ENCODE measurements at regions not wholly inside any gene's neighbourhood (a gene's known extent, or its start where the extent isn't known, plus 50 kb on each side); places are given as distances from the start of the nearest gene placed in this dataset.
A peak's percentile ranks its signal among the peaks of the same experiment; 100 is the strongest.

DNA sequence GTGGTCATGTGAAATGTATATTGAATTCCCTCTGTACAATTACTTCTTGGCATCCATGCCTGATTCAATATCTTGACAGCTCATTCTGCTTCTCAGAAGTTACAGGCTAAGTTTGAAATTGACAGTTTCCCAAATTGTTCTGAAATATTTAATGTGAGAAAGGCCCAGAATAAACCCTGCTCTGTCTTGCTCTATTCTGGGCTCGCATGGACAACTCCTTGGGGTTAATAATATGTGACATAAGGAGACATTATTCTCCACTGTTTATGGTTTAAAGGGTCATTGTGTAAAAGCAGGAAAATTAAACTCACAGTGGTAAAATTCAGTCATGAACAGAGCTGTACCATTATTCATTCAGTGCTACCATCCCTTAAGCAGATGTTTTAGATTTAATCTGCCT, 160.7 kb upstream of the CNTNAP5 start:
- H3K9me3 Mint-ChIP-seq, result peaks cover 0 to 5% (median 0%) of the 10 kb centered on the region in 7 donors
- no peak overlapping the region for H3K4me3 Mint-ChIP-seq
- H3K4me1 Mint-ChIP-seq, result no peaks in the 10 kb centered on the region
- ATAC-seq (ENCODE audit: low read depth in 2 of 2) (no peak), DNase-seq (no peak)
- H3K27me3 Mint-ChIP-seq, result no peaks in the 10 kb centered on the region
- H3K36me3 Mint-ChIP-seq, result no peaks in the 10 kb centered on the region
- no peak overlapping the region for H3K27ac Mint-ChIP-seq

DNA sequence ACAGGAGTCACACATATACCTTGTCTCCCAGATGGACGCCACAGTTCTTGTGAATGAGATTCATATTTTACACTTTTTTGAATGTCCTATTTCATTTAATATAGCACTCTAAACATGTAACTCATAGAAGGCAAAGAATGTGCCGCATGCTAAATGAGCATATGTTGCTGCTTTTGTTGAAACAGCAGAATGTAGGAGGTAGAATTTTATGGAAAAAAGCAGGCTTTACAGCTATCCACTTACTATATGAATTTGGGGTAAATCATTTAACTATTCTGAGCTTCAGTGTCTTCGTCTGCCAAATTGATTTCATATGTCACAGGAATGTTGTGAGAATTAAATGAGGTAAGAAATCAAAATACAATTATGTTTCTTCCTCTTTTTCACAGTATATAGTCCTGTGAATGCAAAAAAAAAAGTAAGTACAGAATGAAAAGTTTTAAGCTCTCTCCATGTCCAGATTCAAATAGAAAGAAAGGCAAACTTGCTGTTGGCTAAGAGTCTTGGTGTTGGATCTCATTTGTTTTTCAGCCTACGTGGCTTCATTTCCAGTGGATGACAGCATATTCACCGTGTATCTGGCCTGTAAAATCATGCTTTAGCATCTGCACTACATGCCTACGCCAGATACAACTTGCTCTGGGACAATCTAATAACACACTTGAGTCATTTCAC, 154.7 kb upstream of the CNTNAP5 start:
- H3K27ac Mint-ChIP-seq, result peak overlapping the region in 1 of 6 donors; percentile 25
- no peaks in the 10 kb centered on the region for H3K36me3 Mint-ChIP-seq
- no peak overlapping the region for H3K4me3 Mint-ChIP-seq

DNA sequence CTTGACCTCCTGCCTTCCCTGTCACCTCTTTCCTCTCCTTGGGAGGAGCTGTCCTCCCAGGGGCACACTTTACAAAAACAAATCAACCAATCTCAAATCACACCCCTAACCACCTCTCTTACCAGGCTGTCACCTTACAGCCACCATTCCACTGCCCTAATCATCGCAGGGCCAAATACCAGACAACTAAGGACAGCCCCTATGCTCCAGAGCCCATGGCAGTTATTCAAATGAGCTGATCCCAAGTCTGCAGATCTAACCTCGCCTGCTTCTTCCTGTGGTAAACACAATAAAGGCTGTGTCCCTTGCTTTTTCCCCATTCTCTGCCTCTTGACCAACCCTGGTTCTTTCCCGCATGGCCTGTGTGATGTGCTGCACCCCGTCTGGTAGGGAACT, 154.2 kb upstream of the CNTNAP5 start:
- DNase-seq, result no peak
- Mint-ChIP-seq H3K27me3 (no peaks in the 10 kb centered on the region), H3K4me3 (no peak overlapping the region), H3K9me3 (peaks cover 0 to 9% (median 4%) of the 10 kb centered on the region in 7 donors), H3K27ac (peak overlapping the region in 1 of 6 donors; percentile 25), H3K36me3 (no peaks in the 10 kb centered on the region), H3K4me1 (no peaks in the 10 kb centered on the region)
- ATAC-seq (ENCODE audit: low read depth in 2 of 2), result no peak

More for the DNA sequence above, 154.7 kb upstream of the CNTNAP5 start:
- Mint-ChIP-seq H3K4me1 (no peaks in the 10 kb centered on the region), H3K27me3 (no peaks in the 10 kb centered on the region), H3K9me3 (peaks cover 0 to 8% (median 2%) of the 10 kb centered on the region in 7 donors)
- ATAC-seq (ENCODE audit: low read depth in 2 of 2), result no peak
- DNase-seq, result no peak

GRCh38 chr2:123890148-123890547, 134.9 kb upstream of the CNTNAP5 start:
- Mint-ChIP-seq H3K27me3 (no peaks in the 10 kb centered on the region), H3K4me3 (no peak overlapping the region), H3K36me3 (no peaks in the 10 kb centered on the region), H3K9me3 (peaks cover 16 to 43% (median 26%) of the 10 kb centered on the region in 7 donors), H3K27ac (no peak overlapping the region), H3K4me1 (no peaks in the 10 kb centered on the region)
- DNase-seq (no peak), ATAC-seq (ENCODE audit: low read depth in 2 of 2) (no peak)

GRCh38 chr2:123894167-123894566, 130.9 kb upstream of the CNTNAP5 start:
- Mint-ChIP-seq H3K27me3 (no peaks in the 10 kb centered on the region), H3K36me3 (no peaks in the 10 kb centered on the region), H3K4me1 (no peaks in the 10 kb centered on the region), H3K4me3 (no peak overlapping the region), H3K27ac (peak overlapping the region in 1 of 6 donors; percentile 75), H3K9me3 (peaks cover 11 to 34% (median 22%) of the 10 kb centered on the region in 7 donors)
- DNase-seq (no peak), ATAC-seq (ENCODE audit: low read depth in 2 of 2) (no peak)

DNA sequence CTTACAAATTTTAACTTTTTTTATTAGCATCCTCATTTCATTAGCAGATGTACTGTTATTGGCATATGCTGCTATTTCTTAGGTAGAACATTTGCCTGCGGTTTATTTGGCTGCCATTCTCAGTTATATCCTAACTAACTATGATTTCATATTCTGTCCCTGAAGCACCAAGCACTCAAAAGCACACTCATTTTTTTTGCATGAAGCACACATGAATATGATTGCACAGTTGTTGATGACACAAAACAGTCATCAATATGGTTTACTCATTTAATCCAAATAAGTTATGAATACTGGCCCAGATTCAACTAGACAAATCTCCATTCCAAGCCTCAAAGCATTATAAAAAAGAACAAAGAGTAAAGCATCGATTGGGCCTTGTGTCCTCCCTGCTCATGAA, 129.4 kb upstream of the CNTNAP5 start:
- ATAC-seq (ENCODE audit: low read depth in 2 of 2) (no peak), DNase-seq (no peak)
- Mint-ChIP-seq H3K27ac (no peak overlapping the region), H3K9me3 (peaks cover 8 to 25% (median 19%) of the 10 kb centered on the region in 7 donors), H3K4me1 (no peaks in the 10 kb centered on the region), H3K27me3 (no peaks in the 10 kb centered on the region), H3K36me3 (no peaks in the 10 kb centered on the region), H3K4me3 (no peak overlapping the region)

- no peak for DNase-seq
- no peaks in the 10 kb centered on the region for H3K27me3 Mint-ChIP-seq
- H3K4me3 Mint-ChIP-seq, result no peak overlapping the region
- H3K36me3 Mint-ChIP-seq, result no peaks in the 10 kb centered on the region
- ATAC-seq (ENCODE audit: low read depth in 2 of 2), result no peak
- H3K9me3 Mint-ChIP-seq, result peaks cover 1 to 20% (median 11%) of the 10 kb centered on the region in 7 donors
- H3K27ac Mint-ChIP-seq, result no peak overlapping the region
- no peaks in the 10 kb centered on the region for H3K4me1 Mint-ChIP-seq
These were observed 123.8 kb upstream of the CNTNAP5 start for GRCh38 chr2:123901256-123901655.

- H3K9me3 Mint-ChIP-seq, result peaks cover 0 to 8% (median 6%) of the 10 kb centered on the region in 7 donors
- DNase-seq (no peak), ATAC-seq (ENCODE audit: low read depth in 2 of 2) (no peak)
- no peaks in the 10 kb centered on the region for H3K27me3 Mint-ChIP-seq
- no peaks in the 10 kb centered on the region for H3K36me3 Mint-ChIP-seq
- no peak overlapping the region for H3K27ac Mint-ChIP-seq
- H3K4me1 Mint-ChIP-seq, result no peaks in the 10 kb centered on the region
- no peak overlapping the region for H3K4me3 Mint-ChIP-seq
These were observed 118.7 kb upstream of the CNTNAP5 start for GRCh38 chr2:123906361-123906760.

GRCh38 chr2:123908522-123908921, 116.6 kb upstream of the CNTNAP5 start:
- Mint-ChIP-seq H3K4me3 (no peak overlapping the region), H3K27me3 (peaks cover 6 to 8% (median 7%) of the 10 kb centered on the region in 3 donors), H3K36me3 (no peaks in the 10 kb centered on the region), H3K9me3 (no peaks in the 10 kb centered on the region), H3K4me1 (peaks cover 0 to 8% (median 4%) of the 10 kb centered on the region in 3 donors), H3K27ac (no peak overlapping the region)
- DNase-seq (no peak), ATAC-seq (ENCODE audit: low read depth in 2 of 2) (no peak)

DNA sequence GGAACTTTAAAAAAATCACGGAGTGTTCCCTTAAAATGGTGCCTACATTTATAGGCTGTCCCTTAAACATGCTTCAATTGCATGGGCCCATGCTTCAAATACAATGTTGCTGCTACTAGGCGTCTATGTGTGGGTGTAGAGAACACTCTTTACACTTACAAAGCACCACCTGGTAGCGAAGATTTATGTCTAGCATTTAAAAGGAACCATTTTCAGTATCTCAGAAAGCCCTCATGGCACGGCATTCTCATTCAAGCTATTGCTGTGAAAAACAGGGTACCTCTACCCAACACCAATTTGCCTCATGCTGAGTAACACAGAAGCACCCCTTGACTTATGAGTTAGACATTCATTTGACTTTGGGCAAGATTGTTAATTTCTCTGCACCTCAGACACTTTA, 112.9 kb upstream of the CNTNAP5 start:
- Mint-ChIP-seq H3K9me3 (no peaks in the 10 kb centered on the region), H3K27ac (no peak overlapping the region), H3K4me1 (peaks cover 0 to 9% (median 4%) of the 10 kb centered on the region in 3 donors), H3K36me3 (no peaks in the 10 kb centered on the region), H3K27me3 (peaks cover 7 to 11% (median 8%) of the 10 kb centered on the region in 3 donors), H3K4me3 (no peak overlapping the region)
- ATAC-seq (ENCODE audit: low read depth in 2 of 2) (no peak), DNase-seq (no peak)

- Mint-ChIP-seq H3K9me3 (peaks cover 0 to 1% (median 0%) of the 10 kb centered on the region in 7 donors), H3K4me1 (peaks cover 0 to 9% (median 4%) of the 10 kb centered on the region in 3 donors), H3K4me3 (peak overlapping the region in 1 of 8 donors; percentile 33), H3K27ac (peak overlapping the region in 3 of 6 donors; percentile 41 to 64 (median 46)), H3K27me3 (peaks cover 7 to 11% (median 8%) of the 10 kb centered on the region in 3 donors), H3K36me3 (no peaks in the 10 kb centered on the region)
- DNase-seq, result no peak
- no peak for ATAC-seq (ENCODE audit: low read depth in 2 of 2)
These were observed 111.8 kb upstream of the CNTNAP5 start for GRCh38 chr2:123913143-123913735.

GRCh38 chr2:123915380-123915779, 109.7 kb upstream of the CNTNAP5 start:
- ATAC-seq (ENCODE audit: low read depth in 2 of 2) (no peak), DNase-seq (no peak)
- H3K9me3 Mint-ChIP-seq, result peaks cover 0 to 4% (median 0%) of the 10 kb centered on the region in 7 donors
- no peak overlapping the region for H3K27ac Mint-ChIP-seq
- no peak overlapping the region for H3K4me3 Mint-ChIP-seq
- H3K36me3 Mint-ChIP-seq, result no peaks in the 10 kb centered on the region
- peaks cover 0 to 9% (median 4%) of the 10 kb centered on the region in 3 donors for H3K4me1 Mint-ChIP-seq
- peaks cover 7 to 11% (median 8%) of the 10 kb centered on the region in 3 donors for H3K27me3 Mint-ChIP-seq

DNA sequence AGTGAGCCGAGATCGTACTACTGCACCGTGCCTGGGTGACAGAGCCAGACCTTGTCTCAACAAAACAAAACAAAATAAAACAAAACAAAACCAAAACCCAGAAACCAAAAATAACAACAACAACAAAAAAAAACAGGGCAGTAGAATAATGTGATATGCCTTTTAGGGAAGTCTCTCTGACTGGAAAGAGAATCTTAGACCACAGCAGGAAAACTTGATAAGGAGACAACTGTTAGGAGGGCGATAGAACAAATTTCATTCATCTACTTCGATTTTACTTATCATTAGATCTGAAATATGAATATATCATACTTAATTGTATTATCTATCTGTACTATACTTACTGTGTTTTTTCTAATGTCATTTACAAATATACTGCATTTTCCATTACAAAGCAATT, 109.0 kb upstream of the CNTNAP5 start:
- Mint-ChIP-seq H3K4me3 (no peak overlapping the region), H3K9me3 (peaks cover 0 to 4% (median 0%) of the 10 kb centered on the region in 7 donors), H3K36me3 (no peaks in the 10 kb centered on the region), H3K27ac (no peak overlapping the region), H3K27me3 (peaks cover 7 to 11% (median 8%) of the 10 kb centered on the region in 3 donors), H3K4me1 (peaks cover 0 to 9% (median 4%) of the 10 kb centered on the region in 3 donors)
- no peak for ATAC-seq (ENCODE audit: low read depth in 2 of 2)
- no peak for DNase-seq

GRCh38 chr2:123916531-123916930, 108.6 kb upstream of the CNTNAP5 start:
- Mint-ChIP-seq H3K4me1 (peaks cover 0 to 9% (median 4%) of the 10 kb centered on the region in 3 donors), H3K27ac (no peak overlapping the region), H3K27me3 (peaks cover 7 to 11% (median 8%) of the 10 kb centered on the region in 3 donors), H3K4me3 (no peak overlapping the region), H3K9me3 (peaks cover 0 to 4% (median 0%) of the 10 kb centered on the region in 7 donors), H3K36me3 (no peaks in the 10 kb centered on the region)
- DNase-seq (no peak), ATAC-seq (ENCODE audit: low read depth in 2 of 2) (no peak)

All from naive B cell (primary cell).